ENCODE measurements at regions not wholly inside any gene's neighbourhood (a gene's known extent, or its start where the extent isn't known, plus 50 kb on each side); places are given as distances from the start of the nearest gene placed in this dataset.
"Not testable (repeated sequence)": the region's sequence is repeated elsewhere in the genome, so short reads cannot be mapped to it uniquely, and the experiment has no call there.

GRCh38 chr1:178659789-178660208 is 65.2 kb upstream of the RALGPS2 start:
- Histone ChIP-seq H3K27ac (ENCODE audit: low read length) (no peak overlapping the region), H3K9me3 (ENCODE audit: control insufficient read depth in 1 of 2, low read length in 2 of 2) (no peaks in the 10 kb centered on the region)

GRCh38 chr1:178660461-178660860 is 64.6 kb upstream of the RALGPS2 start:
- Histone ChIP-seq H3K27me3 (ENCODE audit: low read depth, low read length) (no peaks in the 10 kb centered on the region), H3K4me1 (ENCODE audit: control insufficient read depth in 1 of 2, insufficient read depth in 2 of 2, low read length in 2 of 2) (no peaks in the 10 kb centered on the region), H3K27ac (ENCODE audit: low read length) (no peak overlapping the region), H3K4me3 (ENCODE audit: low read depth in 1 of 2, low read length in 2 of 2) (no peak overlapping the region), H3K9me3 (ENCODE audit: control insufficient read depth in 1 of 2, low read length in 2 of 2) (no peaks in the 10 kb centered on the region), H3K36me3 (ENCODE audit: control insufficient read depth in 1 of 2, insufficient read depth in 2 of 2, low read length in 2 of 2) (no peaks in the 10 kb centered on the region)

More at GRCh38 chr1:178659789-178660208, 65.2 kb upstream of the RALGPS2 start:
- Histone ChIP-seq H3K4me1 (ENCODE audit: control insufficient read depth in 1 of 2, insufficient read depth in 2 of 2, low read length in 2 of 2) (no peaks in the 10 kb centered on the region), H3K4me3 (ENCODE audit: low read depth in 1 of 2, low read length in 2 of 2) (no peak overlapping the region), H3K36me3 (ENCODE audit: control insufficient read depth in 1 of 2, insufficient read depth in 2 of 2, low read length in 2 of 2) (no peaks in the 10 kb centered on the region), H3K27me3 (ENCODE audit: low read depth, low read length) (no peaks in the 10 kb centered on the region)

- no peaks in the 10 kb centered on the region for H3K27me3 ChIP-seq (ENCODE audit: low read depth, low read length)
- H3K4me1 ChIP-seq (ENCODE audit: control insufficient read depth in 1 of 2, insufficient read depth in 2 of 2, low read length in 2 of 2) = no peaks in the 10 kb centered on the region
- H3K9me3 ChIP-seq (ENCODE audit: control insufficient read depth in 1 of 2, low read length in 2 of 2) = no peaks in the 10 kb centered on the region
- no peak overlapping the region for H3K27ac ChIP-seq (ENCODE audit: low read length)
- H3K4me3 ChIP-seq (ENCODE audit: low read depth in 1 of 2, low read length in 2 of 2) = no peak overlapping the region
- H3K36me3 ChIP-seq (ENCODE audit: control insufficient read depth in 1 of 2, insufficient read depth in 2 of 2, low read length in 2 of 2) = no peaks in the 10 kb centered on the region
Observed at GRCh38 chr1:178664278-178664677, 60.8 kb upstream of the RALGPS2 start.

- Histone ChIP-seq H3K36me3 (ENCODE audit: control insufficient read depth in 1 of 2, insufficient read depth in 2 of 2, low read length in 2 of 2) (no peaks in the 10 kb centered on the region), H3K9me3 (ENCODE audit: control insufficient read depth in 1 of 2, low read length in 2 of 2) (no peaks in the 10 kb centered on the region), H3K4me1 (ENCODE audit: control insufficient read depth in 1 of 2, insufficient read depth in 2 of 2, low read length in 2 of 2) (no peaks in the 10 kb centered on the region), H3K4me3 (ENCODE audit: low read depth in 1 of 2, low read length in 2 of 2) (no peak overlapping the region), H3K27ac (ENCODE audit: low read length) (no peak overlapping the region), H3K27me3 (ENCODE audit: low read depth, low read length) (no peaks in the 10 kb centered on the region)
Observed at GRCh38 chr1:178665579-178665978, 59.5 kb upstream of the RALGPS2 start.

GRCh38 chr1:178666891-178667290 is 58.2 kb upstream of the RALGPS2 start:
- H3K9me3 ChIP-seq (ENCODE audit: control insufficient read depth in 1 of 2, low read length in 2 of 2); H3K4me1 ChIP-seq (ENCODE audit: control insufficient read depth in 1 of 2, insufficient read depth in 2 of 2, low read length in 2 of 2); H3K36me3 ChIP-seq (ENCODE audit: control insufficient read depth in 1 of 2, insufficient read depth in 2 of 2, low read length in 2 of 2); H3K4me3 ChIP-seq (ENCODE audit: low read depth in 1 of 2, low read length in 2 of 2); H3K27me3 ChIP-seq (ENCODE audit: low read depth, low read length); H3K27ac ChIP-seq (ENCODE audit: low read length): not testable (repeated sequence)

- Histone ChIP-seq H3K4me3 (ENCODE audit: low read depth in 1 of 2, low read length in 2 of 2) (no peak overlapping the region), H3K4me1 (ENCODE audit: control insufficient read depth in 1 of 2, insufficient read depth in 2 of 2, low read length in 2 of 2) (no peaks in the 10 kb centered on the region), H3K27ac (ENCODE audit: low read length) (no peak overlapping the region), H3K9me3 (ENCODE audit: control insufficient read depth in 1 of 2, low read length in 2 of 2) (peaks cover 0 to 12% of the 10 kb centered on the region in 2 donors), H3K27me3 (ENCODE audit: low read depth, low read length) (no peaks in the 10 kb centered on the region), H3K36me3 (ENCODE audit: control insufficient read depth in 1 of 2, insufficient read depth in 2 of 2, low read length in 2 of 2) (no peaks in the 10 kb centered on the region)
Observed at GRCh38 chr1:178672434-178672833, 52.6 kb upstream of the RALGPS2 start.

- H3K36me3 ChIP-seq (ENCODE audit: control insufficient read depth in 1 of 2, insufficient read depth in 2 of 2, low read length in 2 of 2); H3K27ac ChIP-seq (ENCODE audit: low read length); H3K4me3 ChIP-seq (ENCODE audit: low read depth in 1 of 2, low read length in 2 of 2); H3K27me3 ChIP-seq (ENCODE audit: low read depth, low read length); H3K4me1 ChIP-seq (ENCODE audit: control insufficient read depth in 1 of 2, insufficient read depth in 2 of 2, low read length in 2 of 2): not testable (repeated sequence)
- H3K9me3 ChIP-seq (ENCODE audit: control insufficient read depth in 1 of 2, low read length in 2 of 2) = peaks cover 0 to 12% of the 10 kb centered on the region in 2 donors
Observed at GRCh38 chr1:178674559-178674958, 50.5 kb upstream of the RALGPS2 start.
